Ovary (tissue), 7 donors: ENCODE measurements at regions not wholly inside any gene's neighbourhood (a gene's known extent, or its start where the extent isn't known, plus 50 kb on each side); places are given as distances from the start of the nearest gene placed in this dataset.

Source experiments
- DNase-seq, 5 donors: peaks; one replicate each; pipeline ENCODE4 v3.0.0-alpha.2; 2019 to 2020
- H3K27ac ChIP-seq, 2 donors: fragments of 200-600 bp; one replicate each; pipeline versions ENCODE4 v1.5.1 to v1.8.0; 2019 to 2022
- H3K27me3 ChIP-seq: fragments of 200-600 bp; one replicate; pipeline ENCODE4 v1.8.0; 2022
- H3K36me3 ChIP-seq: fragments of 200-600 bp; sonication (generic); one replicate; pipeline ENCODE4 v1.5.1; 2019
- H3K4me1 ChIP-seq: one replicate; pipeline ENCODE4 v1.8.1; 2013; ENCODE audit warnings: mild to moderate bottlenecking, moderate library complexity; ENCODE audit not compliant: insufficient read depth
- H3K4me3 ChIP-seq: fragments of 200-600 bp; sonication (generic); one replicate; pipeline ENCODE4 v1.5.1; 2017
- H3K9me3 ChIP-seq, 2 donors: fragments of 200-600 bp in 1 of 2; sonication (generic) in 1 of 2; one replicate each; pipeline versions ENCODE4 v1.5.1 to v1.8.1; 2013 to 2019; ENCODE audit warnings: mild to moderate bottlenecking in 1 of 2, moderate library complexity in 1 of 2
- EP300 ChIP-seq: sonication (generic); formaldehyde crosslinking; IDR thresholded peaks from one replicate; pipeline ENCODE4 v1.6.1; 2017; ENCODE audit warnings: antibody characterized with exemption
- POLR2A ChIP-seq: fragments of 450-650 bp; IDR thresholded peaks from one replicate; pipeline ENCODE4 v1.6.1; 2017; ENCODE audit warnings: antibody characterized with exemption, mild to moderate bottlenecking, moderate library complexity
- WGBS, 3 donors: extraction: QIAGEN DNeasy Blood & Tissue Kit in 1 of 3; methylation state at CpG; one replicate each; pipeline versions ENCODE4 v1.1.5 to v1.1.7; 2013 to 2017; 5-methylcytosine and 5-hydroxymethylcytosine counted together
- intact Hi-C, 4 donors: fragments of 100-400 bp; cut with DNase I; formaldehyde crosslinking; loops; one replicate each; pipeline versions ENCODE4 v1.11.0 to v1.15.1; 2022 to 2023
- TF ChIP-seq, protein P1 (sequence below), 3 donors: fragments of 450-650 bp in 2 of 3; fragments of 200-600 bp in 1 of 3; IDR thresholded peaks; one replicate each; pipeline versions ENCODE4 v1.5.1 to v1.8.0; 2016 to 2022; ENCODE audit warnings: antibody characterized with exemption in 3 of 3, mild to moderate bottlenecking in 1 of 3
- donor health status: DM: no; HTN: no; CAD: no; lungs with moderate emphysema.
- donor health status: DM: no; HTN: no; CAD: no.
- donor health status: Bipolar disorder and iron deficiency.
- donor health status: DM: no; HTN: no; CAD: no.
- donor health status: DM: yes; HTN: yes; CAD: no.

DNA sequence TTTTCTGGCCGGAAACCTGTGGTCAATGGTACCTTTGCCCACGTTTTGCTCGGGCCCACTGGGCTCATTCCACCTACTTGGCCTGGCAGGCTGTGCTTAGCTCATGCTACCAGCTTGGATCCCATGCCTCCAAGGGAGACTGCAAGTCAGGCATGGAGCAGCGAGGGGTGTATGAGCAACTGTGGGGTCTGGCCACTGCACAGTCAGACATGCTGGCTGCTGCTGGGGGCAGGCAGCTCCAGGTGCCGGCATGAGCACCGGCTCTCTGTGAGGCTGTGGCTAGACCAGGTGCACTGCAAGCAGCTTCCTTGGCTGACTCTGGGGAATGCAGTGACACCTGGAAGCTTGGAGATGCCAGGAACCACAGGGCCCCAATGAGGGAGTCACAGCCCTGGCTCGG is 161.1 kb upstream of the DUSP10 start:
- DNase-seq, result no peak
- Histone ChIP-seq H3K4me1 (no peaks in the 10 kb centered on the region), H3K9me3 (no peaks in the 10 kb centered on the region), H3K27ac (no peak overlapping the region), H3K4me3 (no peak overlapping the region), H3K36me3 (no peaks in the 10 kb centered on the region), H3K27me3 (no peaks in the 10 kb centered on the region)
- intact Hi-C loops, result no loop called here
- WGBS, 3 donors, result 80 to 95% (median 83%) methylated on average over 7 of the region's 7 CpGs
- TF ChIP-seq, protein P1, sequence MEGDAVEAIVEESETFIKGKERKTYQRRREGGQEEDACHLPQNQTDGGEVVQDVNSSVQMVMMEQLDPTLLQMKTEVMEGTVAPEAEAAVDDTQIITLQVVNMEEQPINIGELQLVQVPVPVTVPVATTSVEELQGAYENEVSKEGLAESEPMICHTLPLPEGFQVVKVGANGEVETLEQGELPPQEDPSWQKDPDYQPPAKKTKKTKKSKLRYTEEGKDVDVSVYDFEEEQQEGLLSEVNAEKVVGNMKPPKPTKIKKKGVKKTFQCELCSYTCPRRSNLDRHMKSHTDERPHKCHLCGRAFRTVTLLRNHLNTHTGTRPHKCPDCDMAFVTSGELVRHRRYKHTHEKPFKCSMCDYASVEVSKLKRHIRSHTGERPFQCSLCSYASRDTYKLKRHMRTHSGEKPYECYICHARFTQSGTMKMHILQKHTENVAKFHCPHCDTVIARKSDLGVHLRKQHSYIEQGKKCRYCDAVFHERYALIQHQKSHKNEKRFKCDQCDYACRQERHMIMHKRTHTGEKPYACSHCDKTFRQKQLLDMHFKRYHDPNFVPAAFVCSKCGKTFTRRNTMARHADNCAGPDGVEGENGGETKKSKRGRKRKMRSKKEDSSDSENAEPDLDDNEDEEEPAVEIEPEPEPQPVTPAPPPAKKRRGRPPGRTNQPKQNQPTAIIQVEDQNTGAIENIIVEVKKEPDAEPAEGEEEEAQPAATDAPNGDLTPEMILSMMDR (IDR thresholded peaks at IDR 0.05), result no peak
- TF ChIP-seq POLR2A (no peak), EP300 (no peak)

DNA sequence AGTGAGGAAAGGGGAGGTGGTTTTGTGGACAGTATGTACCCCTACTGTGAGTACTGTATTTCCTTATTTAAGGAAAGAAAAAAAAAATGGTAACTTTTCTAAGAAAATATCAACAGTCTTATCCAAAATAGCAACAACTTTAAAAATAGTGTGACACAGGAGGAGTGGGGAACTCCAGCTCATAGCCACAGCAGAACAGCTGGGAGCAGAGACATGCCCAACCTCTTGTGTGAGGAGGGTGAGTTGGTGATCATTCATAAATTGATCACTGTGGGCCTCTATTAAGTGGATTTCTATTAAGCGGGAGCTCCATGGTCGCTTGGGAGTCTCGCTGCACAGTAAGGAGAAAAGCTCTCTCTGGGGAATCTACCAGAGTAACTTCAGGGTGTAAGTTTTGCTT is 158.8 kb upstream of the DUSP10 start:
- WGBS, 3 donors, result 91 to 100% (median 98%) methylated on average over 3 of the region's 3 CpGs
- DNase-seq, result no peak
- intact Hi-C loops, result no loop called here

DNA sequence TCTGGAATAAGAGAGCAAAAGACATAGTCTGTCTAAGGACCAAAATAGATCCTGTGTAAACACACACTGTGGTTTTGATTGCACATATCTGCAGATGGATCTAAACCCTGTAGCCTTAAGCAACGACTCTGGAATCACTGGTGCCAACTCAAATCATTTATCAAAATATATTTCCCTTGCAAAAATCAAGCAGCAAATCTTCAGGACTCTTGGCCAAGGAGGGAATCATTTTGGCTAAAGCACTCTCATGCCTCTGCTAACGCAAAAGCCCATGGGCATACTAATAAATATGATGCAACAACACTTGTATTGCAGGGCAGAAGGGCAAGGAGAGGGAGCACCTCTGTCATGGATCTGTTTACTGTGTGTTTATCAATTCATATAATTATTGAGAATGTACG is 155.4 kb upstream of the DUSP10 start:
- TF ChIP-seq, protein P1 (IDR thresholded peaks at IDR 0.05), result no peak
- no peak for TF ChIP-seq EP300
- no peak for TF ChIP-seq POLR2A
- H3K36me3 ChIP-seq, result no peaks in the 10 kb centered on the region
- H3K4me3 ChIP-seq, result no peak overlapping the region
- intact Hi-C loops, result no loop called here
- H3K27me3 ChIP-seq, result no peaks in the 10 kb centered on the region
- 39 to 46% (median 45%) methylated on average over 3 of the region's 3 CpGs for WGBS, 3 donors
- DNase-seq, result no peak
- no peaks in the 10 kb centered on the region for H3K9me3 ChIP-seq
- H3K27ac ChIP-seq, result no peak overlapping the region
- H3K4me1 ChIP-seq, result no peaks in the 10 kb centered on the region

More for the DNA sequence above, 158.8 kb upstream of the DUSP10 start:
- Histone ChIP-seq H3K9me3 (no peaks in the 10 kb centered on the region), H3K4me3 (no peak overlapping the region), H3K4me1 (no peaks in the 10 kb centered on the region), H3K27ac (no peak overlapping the region), H3K36me3 (no peaks in the 10 kb centered on the region), H3K27me3 (no peaks in the 10 kb centered on the region)
- TF ChIP-seq POLR2A, result no peak
- TF ChIP-seq, protein P1 (IDR thresholded peaks at IDR 0.05), result no peak
- TF ChIP-seq EP300, result no peak

DNA sequence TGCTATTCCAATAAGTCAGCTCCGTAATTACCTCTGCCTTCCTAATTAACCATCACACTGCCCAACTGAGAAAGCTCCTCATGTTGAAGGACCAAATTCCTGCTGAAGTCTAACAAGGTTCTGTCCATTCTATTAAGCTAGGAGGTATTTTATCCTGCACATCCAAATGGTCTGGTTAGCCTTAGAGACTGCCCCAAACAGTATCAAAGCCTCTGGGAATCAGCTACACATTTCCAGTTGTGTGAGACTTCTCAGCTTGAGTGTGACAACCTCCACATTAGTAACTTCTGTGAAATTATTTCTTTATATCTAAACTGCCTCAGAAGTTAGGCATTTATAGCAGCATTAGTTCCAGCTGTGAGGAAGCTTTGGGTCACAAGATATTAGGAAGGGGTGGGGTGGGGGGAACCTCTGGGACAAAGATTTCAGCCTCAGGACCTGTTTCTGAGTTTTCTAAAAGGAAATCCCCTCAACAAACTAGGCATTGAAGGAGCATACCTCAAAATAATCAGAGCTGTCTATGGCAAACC is 150.5 kb upstream of the DUSP10 start:
- TF ChIP-seq POLR2A (no peak), EP300 (no peak)
- TF ChIP-seq, protein P1 (IDR thresholded peaks at IDR 0.05), result no peak

More for the DNA sequence above, 150.5 kb upstream of the DUSP10 start:
- Histone ChIP-seq H3K36me3 (no peaks in the 10 kb centered on the region), H3K27me3 (no peaks in the 10 kb centered on the region), H3K9me3 (no peaks in the 10 kb centered on the region), H3K27ac (no peak overlapping the region), H3K4me1 (no peaks in the 10 kb centered on the region), H3K4me3 (no peak overlapping the region)
- WGBS, 3 donors, result 79 to 96% (median 80%) methylated on average over 1 of the region's 1 CpG
- no peak for DNase-seq
- intact Hi-C loops, result no loop called here
